GM12878 (cell line): ENCODE measurements at regions not wholly inside any gene's neighbourhood (a gene's known extent, or its start where the extent isn't known, plus 50 kb on each side); places are given as distances from the start of the nearest gene placed in this dataset.

Source experiments
- ATAC-seq: fragments of 200-7000 bp; cut with Tn5 transposase; 3 replicates; pipeline ENCODE4 v1.9.1; 2020; ENCODE audit warnings: mild to moderate bottlenecking, moderate library complexity
- BruUV-seq: library from RNA; stranded (reverse); fragments of 400-500 nt; replicated peaks from 2 replicates; lab custom pipeline; 2021; lab: Mats Ljungman, UMichigan
- CTCF ChIA-PET: fragments of 300-600 bp; sonication (Branson Sonifier 250); formaldehyde crosslinking; extraction: SDS; loops from one replicate; lab custom pipeline; 2021; ENCODE audit warnings: inconsistent platforms; lab: Yijun Ruan, JAX
- POLR2A ChIA-PET: fragments of 350-600 bp; formaldehyde crosslinking; extraction: SDS; loops from one replicate; lab custom pipeline; 2021; ENCODE audit warnings: inconsistent platforms; lab: Charles Lee
- RAD21 ChIA-PET: fragments of 300-600 bp; sonication (Branson Sonifier 250); formaldehyde crosslinking; loops from one replicate; lab custom pipeline; 2023; ENCODE audit warnings: antibody characterized with exemption; ENCODE audit not compliant: unreplicated experiment; lab: Charles Lee
- SMC1A ChIA-PET: fragments of 300-600 bp; sonication (Branson Sonifier 250); formaldehyde crosslinking; loops from one replicate; lab custom pipeline; 2023; ENCODE audit not compliant: unreplicated experiment, uncharacterized antibody; lab: Charles Lee
- DNase-seq: peaks from one replicate; pipeline ENCODE4 v3.0.0-alpha.2; 2011; ENCODE audit warnings: low read depth, low spot score
- FAIRE-seq: peaks from 3 replicates; lab custom pipeline; 2011; peaks lifted over from hg19 to GRCh38; lab: Jason Lieb, UNC
- H2AFZ ChIP-seq: 2 replicates; pipeline ENCODE4 v1.6.0; 2011; ENCODE audit warnings: low read depth, low read length, control low read depth; ENCODE audit not compliant: control insufficient read depth
- H3K27ac ChIP-seq: 2 replicates; pipeline ENCODE4 v1.5.1; 2011; ENCODE audit warnings: control low read depth; ENCODE audit not compliant: control insufficient read depth, insufficient read depth
- H3K27me3 ChIP-seq, 2 experiments: replicated peaks in 1 of 2; 2 replicates each; pipeline versions ENCODE4 v1.6.0 to v1.6.1; 2011; ENCODE audit warnings: low read length in 1 of 2; ENCODE audit not compliant: control insufficient read depth in 2 of 2, insufficient read depth in 2 of 2
- H3K36me3 ChIP-seq, 2 experiments: 2 replicates each; pipeline ENCODE4 v1.5.1; 2011; ENCODE audit warnings: low read length in 1 of 2; ENCODE audit not compliant: control insufficient read depth in 2 of 2, insufficient read depth in 2 of 2
- H3K4me1 ChIP-seq: 2 replicates; pipeline ENCODE4 v1.6.1; 2011; ENCODE audit warnings: mild to moderate bottlenecking, low read length, moderate library complexity, mixed read lengths; ENCODE audit not compliant: control insufficient read depth, insufficient read depth
- H3K4me2 ChIP-seq: 2 replicates; pipeline ENCODE4 v1.6.0; 2011; ENCODE audit warnings: control low read depth; ENCODE audit not compliant: control insufficient read depth, insufficient read depth
- H3K4me3 ChIP-seq: fragments of 200-600 bp; sonication (generic); 2 replicates; pipeline ENCODE4 v1.5.1; 2016
- H3K79me2 ChIP-seq: 2 replicates; pipeline ENCODE4 v1.6.0; 2011; ENCODE audit warnings: low read length; ENCODE audit not compliant: control insufficient read depth, insufficient read depth
- H3K9ac ChIP-seq: 2 replicates; pipeline ENCODE4 v1.8.0; 2011; ENCODE audit warnings: low read length, control low read depth, mixed read lengths; ENCODE audit not compliant: control insufficient read depth, insufficient read depth
- H3K9me3 ChIP-seq: replicated peaks from 3 replicates; pipeline ENCODE4 v1.5.1; 2011; ENCODE audit warnings: mild to moderate bottlenecking, low read length; ENCODE audit not compliant: control insufficient read depth, insufficient read depth
- H4K20me1 ChIP-seq: 2 replicates; pipeline ENCODE4 v1.6.0; 2011; ENCODE audit not compliant: control insufficient read depth, insufficient read depth
- CHD4 ChIP-seq: fragments of 200-600 bp; sonication (generic); IDR thresholded peaks from 2 replicates; pipeline ENCODE4 v1.6.1; 2016; ENCODE audit warnings: mild to moderate bottlenecking
- CREM ChIP-seq: IDR thresholded peaks from 2 replicates; pipeline ENCODE4 v1.6.1; 2014; ENCODE audit warnings: antibody characterized with exemption, low read depth
- DPF2 ChIP-seq: fragments of 450-650 bp; IDR thresholded peaks from 2 replicates; pipeline ENCODE4 v1.6.1; 2017; ENCODE audit warnings: mild to moderate bottlenecking
- EGR1 ChIP-seq, 2 experiments: IDR thresholded peaks; 1 replicate in 1 of 2; 2 replicates in 1 of 2; pipeline ENCODE4 v1.6.1; 2011 to 2012; ENCODE audit warnings: low read depth in 2 of 2, low read length in 2 of 2, borderline replicate concordance in 1 of 2, mild to moderate bottlenecking in 1 of 2, moderate library complexity in 1 of 2
- IKZF1 ChIP-seq: fragments of 450-650 bp; conservative IDR thresholded peaks from 2 replicates; pipeline ENCODE4 v1.6.1; 2017; ENCODE audit warnings: antibody characterized with exemption, mild to moderate bottlenecking
- JUNB ChIP-seq: IDR thresholded peaks from 2 replicates; pipeline ENCODE4 v1.6.1; 2016; ENCODE audit warnings: antibody characterized with exemption, mild to moderate bottlenecking
- NBN ChIP-seq: fragments of 450-650 bp; IDR thresholded peaks from 2 replicates; pipeline ENCODE4 v1.6.1; 2016
- NFIC ChIP-seq: IDR thresholded peaks from 2 replicates; pipeline ENCODE4 v1.6.1; 2012; ENCODE audit warnings: low read depth, mild to moderate bottlenecking, inconsistent platforms, low read length, moderate library complexity
- NR2C1 ChIP-seq: fragments of 450-650 bp; IDR thresholded peaks from 2 replicates; pipeline ENCODE4 v1.6.1; 2017; ENCODE audit warnings: antibody characterized with exemption, mild to moderate bottlenecking, moderate library complexity
- POLR2AphosphoS2 ChIP-seq: IDR thresholded peaks from 2 replicates; pipeline ENCODE4 v1.6.1; 2011; ENCODE audit warnings: low read depth, mild to moderate bottlenecking, low read length, improper control_type of control experiment, moderate library complexity
- POU2F2 ChIP-seq: IDR thresholded peaks from 3 replicates; pipeline ENCODE4 v1.6.1; 2011; ENCODE audit warnings: low read depth, mild to moderate bottlenecking, low read length, borderline replicate concordance
- RELA ChIP-seq: fragments of 450-650 bp; IDR thresholded peaks from 2 replicates; pipeline ENCODE4 v1.8.0; 2014; ENCODE audit warnings: borderline replicate concordance; ENCODE audit not compliant: partially characterized antibody
- SMAD1 ChIP-seq: fragments of 450-650 bp; IDR thresholded peaks from 2 replicates; pipeline ENCODE4 v1.6.1; 2018; ENCODE audit warnings: mild to moderate bottlenecking, low read depth; ENCODE audit not compliant: partially characterized antibody
- STAT1 ChIP-seq: fragments of 450-650 bp; conservative IDR thresholded peaks from 2 replicates; pipeline ENCODE4 v1.6.1; 2014; ENCODE audit warnings: antibody characterized with exemption, mild to moderate bottlenecking
- TARDBP ChIP-seq: IDR thresholded peaks from 2 replicates; pipeline ENCODE4 v1.6.1; 2016; ENCODE audit warnings: borderline replicate concordance
- ZNF207 ChIP-seq: fragments of 450-650 bp; IDR thresholded peaks from 2 replicates; pipeline ENCODE4 v1.6.1; 2014; ENCODE audit warnings: antibody characterized with exemption, mild to moderate bottlenecking, borderline replicate concordance
- ZSCAN29 ChIP-seq: fragments of 450-650 bp; IDR thresholded peaks from 2 replicates; pipeline ENCODE4 v1.6.1; 2017; ENCODE audit warnings: mild to moderate bottlenecking, moderate library complexity
- WGBS: methylation state at CpG from one replicate; pipeline ENCODE4 v1.1.6; 2016; ENCODE audit warnings: low lambda C conversion rate; ENCODE audit not compliant: insufficient replicate concordance, insufficient coverage; ENCODE audit errors: missing lambda C conversion rate; 5-methylcytosine and 5-hydroxymethylcytosine counted together
- in situ Hi-C: fragments of 300-500 bp; cut with MboI; formaldehyde crosslinking; loops from 9 replicates; pipeline ENCODE4 v1.14.3; 2018; ENCODE audit warnings: mixed read lengths
- intact Hi-C: fragments of 100-400 bp; cut with micrococcal nuclease; formaldehyde crosslinking; loops from one replicate; pipeline ENCODE4 v1.14.2; 2022; ENCODE audit not compliant: unreplicated experiment
- TF ChIP-seq, protein P1 (sequence below): IDR thresholded peaks from 2 replicates; pipeline ENCODE4 v1.6.1; 2011; ENCODE audit warnings: mild to moderate bottlenecking, low read depth, low read length, moderate library complexity; ENCODE audit not compliant: insufficient replicate concordance
- TF ChIP-seq, protein P2 (sequence below): fragments of 450-650 bp; IDR thresholded peaks from 2 replicates; pipeline ENCODE4 v1.6.1; 2017; ENCODE audit warnings: borderline replicate concordance

- BruUV-seq = no TSS peak
- intact Hi-C loops = no loop called here
- no peak for FAIRE-seq
These were observed 145.4 kb upstream of the ZNF516 start for GRCh38 chr18:76640438-76640837.

GRCh38 chr18:76634564-76634963, 139.5 kb upstream of the ZNF516 start:
- no peak overlapping the region for H3K27ac ChIP-seq
- H3K27me3 ChIP-seq = no peaks in the 10 kb centered on the region
- no peaks in the 10 kb centered on the region for H3K9me3 ChIP-seq
- ChIA-PET RAD21 (no interaction called here), SMC1A (no interaction called here), CTCF (no interaction called here), POLR2A (no interaction called here)
- no peaks in the 10 kb centered on the region for H3K79me2 ChIP-seq
- no peak overlapping the region for H3K4me3 ChIP-seq
- no peak overlapping the region for H3K4me2 ChIP-seq
- H3K4me1 ChIP-seq = no peaks in the 10 kb centered on the region
- peak; percentile 35 for FAIRE-seq
- H3K9ac ChIP-seq = no peak overlapping the region
- H2AFZ ChIP-seq = no peak overlapping the region
- intact Hi-C loops = no loop called here
- no peaks in the 10 kb centered on the region for H4K20me1 ChIP-seq
- WGBS = 24% methylated on average over 3 of the region's 3 CpGs
- no peak for DNase-seq
- no peak for ATAC-seq
- in situ Hi-C loops = no loop called here
- H3K36me3 ChIP-seq = no peaks in the 10 kb centered on the region
- TF ChIP-seq, protein P1, sequence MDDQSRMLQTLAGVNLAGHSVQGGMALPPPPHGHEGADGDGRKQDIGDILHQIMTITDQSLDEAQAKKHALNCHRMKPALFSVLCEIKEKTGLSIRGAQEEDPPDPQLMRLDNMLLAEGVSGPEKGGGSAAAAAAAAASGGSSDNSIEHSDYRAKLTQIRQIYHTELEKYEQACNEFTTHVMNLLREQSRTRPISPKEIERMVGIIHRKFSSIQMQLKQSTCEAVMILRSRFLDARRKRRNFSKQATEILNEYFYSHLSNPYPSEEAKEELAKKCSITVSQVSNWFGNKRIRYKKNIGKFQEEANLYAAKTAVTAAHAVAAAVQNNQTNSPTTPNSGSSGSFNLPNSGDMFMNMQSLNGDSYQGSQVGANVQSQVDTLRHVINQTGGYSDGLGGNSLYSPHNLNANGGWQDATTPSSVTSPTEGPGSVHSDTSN = no peak
- TF ChIP-seq NFIC (no peak), SMAD1 (no peak), CREM (no peak), POU2F2 (no peak)
- TF ChIP-seq, protein P2, sequence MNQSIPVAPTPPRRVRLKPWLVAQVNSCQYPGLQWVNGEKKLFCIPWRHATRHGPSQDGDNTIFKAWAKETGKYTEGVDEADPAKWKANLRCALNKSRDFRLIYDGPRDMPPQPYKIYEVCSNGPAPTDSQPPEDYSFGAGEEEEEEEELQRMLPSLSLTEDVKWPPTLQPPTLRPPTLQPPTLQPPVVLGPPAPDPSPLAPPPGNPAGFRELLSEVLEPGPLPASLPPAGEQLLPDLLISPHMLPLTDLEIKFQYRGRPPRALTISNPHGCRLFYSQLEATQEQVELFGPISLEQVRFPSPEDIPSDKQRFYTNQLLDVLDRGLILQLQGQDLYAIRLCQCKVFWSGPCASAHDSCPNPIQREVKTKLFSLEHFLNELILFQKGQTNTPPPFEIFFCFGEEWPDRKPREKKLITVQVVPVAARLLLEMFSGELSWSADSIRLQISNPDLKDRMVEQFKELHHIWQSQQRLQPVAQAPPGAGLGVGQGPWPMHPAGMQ = no peak
- no TSS peak for BruUV-seq

More at GRCh38 chr18:76640438-76640837, 145.4 kb upstream of the ZNF516 start:
- H3K4me3 ChIP-seq = no peak overlapping the region
- ChIA-PET RAD21 (no interaction called here), SMC1A (interaction anchor here (0.8 kb wide), 1 partner anchor 12 kb away, joined by 3 read pairs; no protein-coding TSS in a partner anchor), POLR2A (no interaction called here), CTCF (interaction anchor here (1.3 kb wide), 1 partner anchor 69 kb away, joined by 3 read pairs; no protein-coding TSS in a partner anchor)
- no peak for DNase-seq
- no peak overlapping the region for H3K9ac ChIP-seq
- in situ Hi-C loops = no loop called here
- H3K79me2 ChIP-seq = no peaks in the 10 kb centered on the region
- no peaks in the 10 kb centered on the region for H3K27me3 ChIP-seq
- 48% methylated on average over 1 of the region's 1 CpG for WGBS
- H3K4me1 ChIP-seq = no peaks in the 10 kb centered on the region
- H2AFZ ChIP-seq = no peak overlapping the region
- no peak for ATAC-seq
- H4K20me1 ChIP-seq = no peaks in the 10 kb centered on the region
- H3K27ac ChIP-seq = no peak overlapping the region
- no peaks in the 10 kb centered on the region for H3K36me3 ChIP-seq
- TF ChIP-seq ZNF207 (no peak), IKZF1 (no peak), RELA (no peak), EGR1 (IDR thresholded peaks at IDR 0.05; ENCODE audit: borderline replicate concordance in 1 of 2, low read depth in 2 of 2, low read length in 2 of 2) (no peak), TARDBP (no peak), DPF2 (no peak), JUNB (no peak), STAT1 (no peak), NR2C1 (no peak), ZSCAN29 (no peak), POLR2AphosphoS2 (no peak), NBN (no peak), CHD4 (no peak)
- no peak overlapping the region for H3K4me2 ChIP-seq
- H3K9me3 ChIP-seq = no peaks in the 10 kb centered on the region
